ENCODE measurements at regions not wholly inside any gene's neighbourhood (a gene's known extent, or its start where the extent isn't known, plus 50 kb on each side); places are given as distances from the start of the nearest gene placed in this dataset.

GRCh38 chr18:29457316-29457889 is 1280.5 kb upstream of the CDH2 start:
- no peak for DNase-seq
- no peak overlapping the region for H3K4me3 ChIP-seq
- no peak for TF ChIP-seq CTCF (IDR thresholded peaks at IDR 0.05; ENCODE audit: control extremely low read depth, extremely low read depth)
- H3K36me3 ChIP-seq (ENCODE audit: control insufficient read depth in 4 of 4, insufficient read depth in 4 of 4, low read length in 4 of 4) = no peaks in the 10 kb centered on the region
- WGBS, 2 donors = 69 to 85% methylated on average over 4 of the region's 4 CpGs
- H3K9ac ChIP-seq (ENCODE audit: insufficient read depth in 1 of 2, low read length in 2 of 2) = no peak overlapping the region
- no peaks in the 10 kb centered on the region for H3K4me1 ChIP-seq (ENCODE audit: control insufficient read depth in 5 of 5, insufficient read depth in 5 of 5, low read length in 5 of 5)
- no peaks in the 10 kb centered on the region for H3K9me3 ChIP-seq (ENCODE audit: control insufficient read depth in 4 of 4, insufficient read depth in 3 of 4, low read length in 3 of 4)
- no peak for ATAC-seq (ENCODE audit: insufficient read depth, low FRiP score)
- H3K27me3 ChIP-seq (ENCODE audit: control insufficient read depth in 3 of 3, insufficient read depth in 3 of 3, low read length in 2 of 3) = no peaks in the 10 kb centered on the region
- H3K27ac ChIP-seq (ENCODE audit: low read depth in 1 of 2, low read length in 1 of 2) = no peak overlapping the region

GRCh38 chr18:29449424-29449823 is 1272.5 kb upstream of the CDH2 start:
- no peak for TF ChIP-seq CTCF (IDR thresholded peaks at IDR 0.05; ENCODE audit: control extremely low read depth, extremely low read depth)
- H3K36me3 ChIP-seq (ENCODE audit: control insufficient read depth in 4 of 4, insufficient read depth in 4 of 4, low read length in 4 of 4) = no peaks in the 10 kb centered on the region
- no peak overlapping the region for H3K9ac ChIP-seq (ENCODE audit: insufficient read depth in 1 of 2, low read length in 2 of 2)
- no peaks in the 10 kb centered on the region for H3K9me3 ChIP-seq (ENCODE audit: control insufficient read depth in 4 of 4, insufficient read depth in 3 of 4, low read length in 3 of 4)
- no peak overlapping the region for H3K4me3 ChIP-seq
- peak in 2 of 3 donors; percentile 26 to 31 for DNase-seq
- 53 to 61% methylated on average over 3 of the region's 3 CpGs for WGBS, 2 donors
- ATAC-seq (ENCODE audit: insufficient read depth, low FRiP score) = no peak
- no peaks in the 10 kb centered on the region for H3K27me3 ChIP-seq (ENCODE audit: control insufficient read depth in 3 of 3, insufficient read depth in 3 of 3, low read length in 2 of 3)
- no peaks in the 10 kb centered on the region for H3K4me1 ChIP-seq (ENCODE audit: control insufficient read depth in 5 of 5, insufficient read depth in 5 of 5, low read length in 5 of 5)
- H3K27ac ChIP-seq (ENCODE audit: low read depth in 1 of 2, low read length in 1 of 2) = no peak overlapping the region

- H3K36me3 ChIP-seq (ENCODE audit: control insufficient read depth in 4 of 4, insufficient read depth in 4 of 4, low read length in 4 of 4) = no peaks in the 10 kb centered on the region
- H3K4me1 ChIP-seq (ENCODE audit: control insufficient read depth in 5 of 5, insufficient read depth in 5 of 5, low read length in 5 of 5) = no peaks in the 10 kb centered on the region
- no peak overlapping the region for H3K27ac ChIP-seq (ENCODE audit: low read depth in 1 of 2, low read length in 1 of 2)
- WGBS, 2 donors = 57 to 60% methylated on average over 2 of the region's 2 CpGs
- no peak for TF ChIP-seq CTCF (IDR thresholded peaks at IDR 0.05; ENCODE audit: control extremely low read depth, extremely low read depth)
- no peaks in the 10 kb centered on the region for H3K27me3 ChIP-seq (ENCODE audit: control insufficient read depth in 3 of 3, insufficient read depth in 3 of 3, low read length in 2 of 3)
- no peaks in the 10 kb centered on the region for H3K9me3 ChIP-seq (ENCODE audit: control insufficient read depth in 4 of 4, insufficient read depth in 3 of 4, low read length in 3 of 4)
- H3K4me3 ChIP-seq = no peak overlapping the region
- no peak overlapping the region for H3K9ac ChIP-seq (ENCODE audit: insufficient read depth in 1 of 2, low read length in 2 of 2)
- ATAC-seq (ENCODE audit: insufficient read depth, low FRiP score) (no peak), DNase-seq (no peak)
These were observed 1262.5 kb upstream of the CDH2 start for GRCh38 chr18:29439398-29439797.

- 53 to 59% methylated on average over 2 of the region's 2 CpGs for WGBS, 2 donors
- TF ChIP-seq CTCF (IDR thresholded peaks at IDR 0.05; ENCODE audit: control extremely low read depth, extremely low read depth) = no peak
These were observed 1259.5 kb upstream of the CDH2 start for GRCh38 chr18:29436459-29436858.

More at GRCh38 chr18:29436459-29436858, 1259.5 kb upstream of the CDH2 start:
- DNase-seq (no peak), ATAC-seq (ENCODE audit: insufficient read depth, low FRiP score) (no peak)
- Histone ChIP-seq H3K27ac (ENCODE audit: low read depth in 1 of 2, low read length in 1 of 2) (no peak overlapping the region), H3K4me3 (no peak overlapping the region), H3K9ac (ENCODE audit: insufficient read depth in 1 of 2, low read length in 2 of 2) (no peak overlapping the region), H3K27me3 (ENCODE audit: control insufficient read depth in 3 of 3, insufficient read depth in 3 of 3, low read length in 2 of 3) (no peaks in the 10 kb centered on the region), H3K9me3 (ENCODE audit: control insufficient read depth in 4 of 4, insufficient read depth in 3 of 4, low read length in 3 of 4) (no peaks in the 10 kb centered on the region), H3K4me1 (ENCODE audit: control insufficient read depth in 5 of 5, insufficient read depth in 5 of 5, low read length in 5 of 5) (no peaks in the 10 kb centered on the region), H3K36me3 (ENCODE audit: control insufficient read depth in 4 of 4, insufficient read depth in 4 of 4, low read length in 4 of 4) (no peaks in the 10 kb centered on the region)

Data from lung (tissue), 11 donors.